ENCODE measurements at regions not wholly inside any gene's neighbourhood (a gene's known extent, or its start where the extent isn't known, plus 50 kb on each side); places are given as distances from the start of the nearest gene placed in this dataset.
"Not testable (repeated sequence)": the region's sequence is repeated elsewhere in the genome, so short reads cannot be mapped to it uniquely, and the experiment has no call there.

DNA sequence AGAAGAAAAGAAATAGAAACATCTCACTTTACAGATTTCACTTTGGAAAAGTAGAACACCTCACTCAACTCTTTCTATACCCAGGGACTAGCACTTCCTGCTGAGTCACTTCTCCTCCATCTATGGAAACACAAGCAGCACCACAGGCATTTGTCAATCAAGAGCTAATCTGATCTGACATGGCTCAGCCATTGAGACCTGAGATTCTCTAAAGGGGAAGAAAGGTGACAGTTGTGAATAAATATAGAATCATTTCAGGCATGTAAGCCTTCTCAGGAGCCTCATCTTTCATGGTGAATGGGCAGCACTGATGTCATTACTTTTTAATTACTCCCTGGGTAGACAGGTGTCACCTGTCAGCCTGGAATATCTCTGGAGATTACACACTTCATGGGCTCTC is 559.8 kb downstream of the HINT1 start:
- DNase-seq (ENCODE audit: low read depth, low spot score): no peak

DNA sequence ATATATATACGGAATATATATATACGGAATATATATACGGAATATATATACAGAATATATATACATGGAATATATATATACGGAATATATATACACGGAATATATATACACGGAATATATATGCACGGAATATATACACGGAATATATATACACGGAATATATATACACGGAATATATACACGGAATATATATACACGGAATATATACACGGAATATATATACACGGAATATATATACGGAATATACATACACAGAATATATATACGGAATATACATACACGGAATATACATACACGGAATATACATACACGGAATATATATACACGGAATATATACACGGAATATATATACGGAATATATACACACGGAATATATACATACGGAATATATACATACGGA is 568.4 kb downstream of the HINT1 start:
- DNase-seq (ENCODE audit: low read depth, low spot score): not testable (repeated sequence)

DNA sequence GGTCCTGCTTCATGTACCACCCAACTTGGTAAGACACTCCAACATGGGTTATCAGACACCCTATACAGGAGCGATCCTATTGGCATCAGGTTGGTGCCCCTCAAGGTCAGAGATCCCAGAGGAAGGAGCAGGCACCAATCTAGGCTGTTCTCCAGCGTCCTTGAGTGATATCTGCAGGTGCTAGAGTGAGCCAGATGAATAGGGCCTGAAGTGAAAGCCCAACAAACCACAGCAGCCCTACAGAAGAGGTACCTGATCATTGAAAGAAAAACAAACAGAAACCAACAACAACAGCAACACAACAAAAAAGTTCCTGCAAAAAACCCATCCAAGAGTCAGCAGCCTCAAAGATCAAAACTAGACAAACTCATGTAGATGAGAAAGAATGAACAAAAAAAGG is 584.8 kb downstream of the HINT1 start:
- no peak for DNase-seq (ENCODE audit: low read depth, low spot score)

DNA sequence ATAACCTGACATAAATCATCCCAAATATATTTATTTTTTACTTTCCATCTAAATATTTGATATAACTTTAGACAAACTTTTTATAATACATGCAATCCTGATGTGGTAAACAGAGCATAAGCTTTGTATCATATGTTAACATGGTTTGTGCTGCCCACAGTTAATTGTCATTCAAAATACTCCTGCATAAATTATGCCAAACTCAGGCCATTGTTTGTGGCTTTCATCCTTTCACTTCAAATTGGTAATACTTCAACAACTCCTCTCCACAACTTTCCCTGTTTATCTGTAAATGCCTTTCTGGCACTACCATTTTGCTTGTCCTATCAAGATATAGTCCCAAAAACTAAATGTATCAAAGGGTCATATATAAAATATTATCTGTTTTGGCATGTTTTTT is 586.7 kb downstream of the HINT1 start:
- no peak for DNase-seq (ENCODE audit: low read depth, low spot score)

DNA sequence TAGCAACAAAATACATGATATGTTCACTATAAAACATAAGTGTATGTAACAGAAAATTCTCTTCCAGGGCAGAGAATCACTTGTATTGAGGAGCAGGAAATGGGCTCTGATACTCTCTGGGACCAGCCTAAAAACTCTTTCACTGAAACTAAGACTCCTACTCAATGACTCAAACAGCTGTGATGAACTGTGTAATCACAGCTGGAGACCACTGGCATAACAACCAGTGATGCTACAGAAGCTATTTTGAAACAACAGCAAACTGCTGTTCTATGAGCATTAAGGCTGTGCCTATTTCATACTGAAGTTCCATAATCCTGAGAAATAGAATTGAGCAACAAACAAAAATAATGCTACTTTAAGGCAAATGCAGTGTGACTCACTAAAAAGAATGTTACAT is 594.0 kb downstream of the HINT1 start:
- no peak for DNase-seq (ENCODE audit: low read depth, low spot score)

DNA sequence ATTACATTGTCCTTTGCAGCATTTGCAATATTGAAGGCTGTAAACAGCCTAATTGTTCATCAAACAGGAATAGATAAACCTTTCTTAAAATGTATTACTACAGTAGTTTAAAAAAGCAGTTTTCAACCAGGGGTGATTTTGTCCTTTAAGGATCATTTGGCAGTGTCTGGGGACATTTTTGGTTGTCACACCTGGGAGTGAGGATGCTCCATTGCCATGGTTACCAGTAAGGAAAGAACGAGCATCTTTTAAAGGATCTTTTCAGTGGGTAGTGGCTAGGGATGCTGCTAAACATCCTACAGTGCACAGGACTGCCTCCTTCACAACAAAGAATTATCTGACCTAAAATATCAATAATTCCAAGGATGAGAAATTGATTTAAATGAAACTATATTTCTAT is 596.3 kb downstream of the HINT1 start:
- DNase-seq (ENCODE audit: low read depth, low spot score): no peak

DNA sequence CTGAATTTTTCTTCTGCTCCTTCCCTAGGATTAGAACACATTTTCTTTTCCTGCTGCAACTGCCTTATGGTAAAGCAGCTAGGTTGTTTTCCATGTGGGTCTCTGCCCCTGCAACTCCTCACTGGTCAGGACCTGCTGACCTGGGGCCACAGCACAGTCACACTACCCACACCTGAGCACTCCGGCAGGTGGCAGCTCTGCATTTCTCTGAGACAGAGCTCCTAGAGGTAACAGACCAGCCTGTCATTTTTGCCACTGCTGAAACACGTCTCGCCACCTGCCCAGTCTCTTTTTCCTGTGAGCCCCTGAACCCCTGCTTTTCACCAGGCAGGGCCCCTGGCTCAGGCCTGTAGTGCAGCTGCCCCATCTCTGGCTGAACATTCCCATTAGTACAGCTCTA is 609.6 kb downstream of the HINT1 start:
- DNase-seq (ENCODE audit: low read depth, low spot score): no peak

DNA sequence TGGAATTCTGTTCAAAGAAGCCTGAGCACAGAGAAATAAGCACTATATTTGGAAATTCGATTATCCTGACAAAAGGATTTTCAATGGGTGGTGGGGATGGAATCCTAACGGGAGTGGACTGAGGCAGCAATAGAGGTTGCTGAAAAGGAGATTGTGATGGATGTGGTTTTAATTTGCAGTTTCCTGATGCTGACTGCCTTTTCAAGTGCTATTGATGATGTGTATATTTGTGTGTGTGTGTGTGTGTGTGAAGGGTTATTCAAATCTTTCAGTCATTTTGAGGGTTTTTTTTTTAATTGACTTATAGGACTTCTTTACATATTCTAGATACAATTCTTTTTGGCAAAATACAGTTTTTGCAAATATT is 614.5 kb downstream of the HINT1 start:
- DNase-seq (ENCODE audit: low read depth, low spot score): no peak

DNA sequence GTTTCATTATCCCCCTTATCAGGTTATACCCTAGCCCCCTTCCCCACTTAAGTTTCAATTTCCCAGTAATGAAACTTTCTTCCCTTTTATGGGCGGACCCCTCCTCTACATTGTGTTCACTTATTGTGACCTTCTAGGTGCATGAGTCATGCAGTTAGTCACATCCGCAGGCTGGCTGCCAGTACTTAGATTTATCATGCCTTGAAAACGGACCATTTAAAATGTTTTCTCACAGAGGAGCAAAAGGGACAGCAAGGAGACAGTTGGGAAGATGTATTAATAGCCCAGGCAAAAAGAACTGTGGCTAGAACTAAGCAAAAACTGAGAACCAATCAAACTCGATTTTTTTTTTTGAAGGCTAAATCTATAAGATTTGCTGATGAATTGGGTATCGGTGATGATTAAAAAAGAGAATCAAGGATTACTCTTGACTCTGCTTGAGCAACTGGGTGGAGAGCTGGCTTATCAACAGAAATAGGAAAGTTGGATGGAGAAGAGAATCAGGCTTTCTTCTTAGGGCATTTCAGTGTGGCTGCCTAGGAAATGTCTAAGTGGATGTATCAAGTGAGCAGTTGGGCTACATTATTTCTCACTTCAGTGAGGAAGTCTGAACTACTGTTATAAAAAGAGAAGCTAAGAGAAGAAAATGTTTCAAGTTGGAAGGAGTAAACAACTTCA is 615.0 kb downstream of the HINT1 start:
- peak; percentile 41 for DNase-seq (ENCODE audit: low read depth, low spot score)

DNA sequence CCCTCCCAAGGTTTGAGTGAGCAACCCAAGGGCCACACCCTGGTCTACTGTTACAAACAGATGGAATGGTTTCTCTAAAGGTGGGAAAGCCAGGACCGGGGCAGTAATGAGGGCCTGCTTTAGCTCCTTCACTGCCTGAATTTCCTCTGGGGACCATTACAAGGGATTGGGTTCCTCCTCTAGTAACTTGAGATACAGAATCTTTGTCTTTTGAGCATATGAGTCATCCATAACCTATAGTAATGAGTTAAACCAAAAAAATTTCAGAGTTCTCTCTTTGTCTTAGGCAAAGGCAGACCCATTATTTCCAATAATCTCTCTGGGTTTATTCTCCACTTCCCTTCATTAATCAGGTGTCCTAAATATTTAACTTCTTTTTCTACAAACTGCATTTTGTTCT is 618.8 kb downstream of the HINT1 start:
- DNase-seq (ENCODE audit: low read depth, low spot score): no peak

DNA sequence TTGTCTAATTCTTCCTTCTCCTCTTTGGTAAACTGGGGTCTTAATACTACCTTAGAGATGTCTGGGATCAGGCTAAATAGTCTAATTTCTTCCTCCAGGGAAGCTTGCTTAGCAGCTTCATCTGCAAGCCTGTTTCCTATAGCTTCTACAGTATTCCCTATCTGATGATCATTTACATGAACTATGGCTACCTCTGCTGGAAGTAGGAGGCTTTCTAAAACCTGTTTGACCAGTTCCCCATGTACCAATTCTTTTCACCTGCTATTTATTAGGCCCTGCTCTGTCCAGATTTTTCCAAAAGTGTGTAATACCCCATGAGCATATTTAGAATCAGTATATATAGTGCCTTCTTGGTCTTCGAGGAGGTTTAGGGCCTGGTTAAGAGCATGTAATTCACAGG is 619.8 kb downstream of the HINT1 start:
- DNase-seq (ENCODE audit: low read depth, low spot score): no peak

DNA sequence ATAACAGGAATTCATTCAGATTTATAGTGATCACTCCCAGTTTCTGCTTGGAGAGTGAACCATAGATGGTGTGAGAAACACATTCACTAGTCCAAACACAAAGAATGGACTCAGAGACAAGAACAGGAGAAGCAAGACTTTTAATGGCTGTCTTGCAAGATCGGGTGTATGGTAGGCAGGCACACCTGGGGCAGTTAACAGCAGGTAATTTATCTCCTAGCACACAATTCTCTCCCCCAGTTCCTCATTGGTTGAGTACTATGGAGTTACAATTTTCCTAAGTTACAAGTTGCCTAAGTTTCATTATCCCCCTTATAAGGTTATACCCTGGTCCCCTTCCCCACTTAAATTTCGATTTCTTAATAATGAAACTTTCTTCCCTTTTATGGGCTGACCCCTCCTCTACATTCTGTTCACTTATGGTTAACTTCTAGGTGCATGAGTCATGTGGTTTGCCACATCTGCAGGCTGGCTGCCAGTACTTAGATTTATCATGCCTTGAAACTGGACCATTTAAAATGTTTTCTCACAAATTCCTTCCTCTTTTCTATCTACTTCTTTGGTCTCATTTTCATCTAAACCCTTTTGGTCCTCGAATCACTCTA is 623.3 kb downstream of the HINT1 start:
- DNase-seq (ENCODE audit: low read depth, low spot score): no peak

DNA sequence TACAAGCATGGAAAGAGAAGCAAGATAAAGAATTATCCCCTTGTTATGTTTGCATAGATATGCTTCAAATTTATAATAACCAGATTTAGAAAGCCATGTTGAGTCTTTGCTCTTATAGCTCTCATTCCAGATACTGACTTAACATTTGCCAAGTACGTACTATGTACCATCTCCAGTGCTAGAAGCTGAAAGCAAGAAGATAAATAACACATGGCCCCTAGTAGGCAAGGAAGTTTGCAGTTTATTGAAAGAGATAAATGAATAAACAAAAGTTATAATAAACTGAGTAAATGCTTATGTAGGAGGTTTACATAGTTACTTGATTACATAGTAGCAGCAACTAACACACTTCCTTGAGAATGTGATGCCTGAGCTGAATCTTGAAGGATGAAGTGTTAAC is 628.4 kb downstream of the HINT1 start:
- no peak for DNase-seq (ENCODE audit: low read depth, low spot score)

DNA sequence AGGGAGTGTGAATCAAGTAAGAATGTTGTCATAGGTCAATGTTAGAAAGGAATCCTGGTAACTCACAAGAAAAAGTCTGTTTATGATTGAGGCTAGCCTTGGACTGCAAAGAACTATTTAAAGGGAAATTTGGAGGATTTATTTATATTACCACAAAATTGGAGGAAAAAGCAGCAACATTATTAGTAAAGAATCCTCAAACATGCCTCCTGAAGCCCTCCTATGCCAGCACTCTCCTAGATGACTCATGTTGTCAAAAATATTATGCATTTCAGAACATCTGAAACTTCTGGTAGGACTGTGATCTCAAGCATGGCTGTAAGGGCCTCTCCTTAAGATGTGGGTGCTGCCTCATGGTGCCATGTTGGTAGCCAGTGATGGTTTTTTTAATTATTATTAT is 628.5 kb downstream of the CHSY3 start:
- no peak for DNase-seq (ENCODE audit: low read depth, low spot score)

DNA sequence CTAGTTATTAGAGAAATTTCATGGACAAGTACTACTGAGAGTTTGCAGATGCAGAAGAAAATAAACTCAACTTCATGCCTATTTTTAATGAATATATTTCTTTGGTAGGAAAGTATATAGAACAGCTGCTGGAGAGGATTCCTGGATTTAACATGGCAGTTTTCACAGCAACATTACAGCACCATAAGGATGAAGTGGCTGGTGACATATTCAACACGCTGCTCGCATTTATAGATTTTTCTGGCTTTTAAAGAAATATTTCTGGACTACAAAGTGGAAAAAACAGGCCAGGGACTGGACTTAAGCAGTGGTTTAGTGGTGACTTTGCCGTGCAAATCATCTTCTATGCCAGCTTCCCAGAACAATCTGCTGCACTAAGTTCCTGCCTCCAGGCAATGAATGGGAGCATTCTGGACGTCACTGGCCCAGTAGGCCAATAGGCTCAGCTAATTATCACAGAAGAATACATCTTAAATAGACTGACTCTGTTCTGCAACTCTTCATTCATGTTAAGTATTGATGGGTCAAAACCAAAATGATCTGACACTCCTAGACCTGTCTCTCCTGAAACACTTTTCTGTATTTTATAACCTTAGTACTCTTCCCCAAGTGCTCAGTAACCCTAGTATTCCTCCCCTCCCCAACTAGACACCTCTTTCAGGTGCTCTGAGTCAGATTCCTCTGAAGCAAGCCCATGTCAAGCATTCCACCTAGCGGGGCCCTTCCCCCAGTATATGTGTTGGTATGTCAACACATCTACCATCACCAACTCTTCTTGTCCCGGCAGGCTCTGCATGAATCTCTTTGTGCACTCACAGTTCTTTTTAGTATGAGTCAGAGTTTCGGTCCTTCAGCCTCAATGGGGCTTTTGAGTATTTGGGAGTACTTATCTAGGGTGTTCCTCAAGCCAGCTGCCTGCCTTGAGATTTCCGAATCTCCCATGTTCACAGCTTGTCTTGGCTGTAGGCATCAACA is 625.5 kb downstream of the CHSY3 start:
- DNase-seq (ENCODE audit: low read depth, low spot score): no peak

DNA sequence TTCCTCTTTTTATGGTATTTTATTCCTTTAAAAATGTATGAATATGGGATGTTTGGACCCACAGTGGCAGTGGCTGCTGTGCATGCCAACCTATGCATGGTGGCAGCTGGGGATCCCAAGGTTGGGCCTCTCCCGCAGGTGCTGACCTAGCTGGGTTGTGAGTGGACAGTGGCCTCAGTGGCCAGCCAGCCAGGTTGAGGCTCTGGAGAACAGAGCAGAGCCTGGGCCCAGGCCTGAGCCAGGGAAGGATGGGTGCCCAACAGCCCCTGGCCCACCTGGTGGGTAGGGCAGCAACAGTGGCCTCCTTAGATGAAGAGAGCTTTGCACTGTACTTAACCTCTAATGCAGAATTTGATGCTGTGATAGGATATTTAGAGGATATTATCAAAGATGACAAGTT is 624.8 kb downstream of the CHSY3 start:
- DNase-seq (ENCODE audit: low read depth, low spot score): no peak

DNA sequence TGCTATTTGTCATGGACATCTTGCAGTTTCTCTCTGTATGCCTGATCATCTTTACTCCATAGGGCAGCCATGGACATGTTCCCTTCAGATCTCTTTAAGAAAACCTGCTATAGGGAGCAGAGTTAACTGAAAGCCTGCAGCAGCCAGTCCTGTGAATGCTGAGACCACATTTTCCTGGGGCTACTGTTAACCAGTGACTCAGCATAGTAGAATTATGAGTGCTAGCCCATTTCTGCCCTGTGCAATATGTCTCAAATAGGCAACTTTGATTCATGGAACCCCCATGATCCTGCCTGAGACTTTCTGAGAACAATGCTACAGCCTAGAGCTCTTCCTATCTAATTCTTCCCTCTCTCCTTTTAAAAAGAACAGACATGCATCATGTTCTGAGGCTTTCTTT is 624.2 kb downstream of the CHSY3 start:
- DNase-seq (ENCODE audit: low read depth, low spot score): no peak

DNA sequence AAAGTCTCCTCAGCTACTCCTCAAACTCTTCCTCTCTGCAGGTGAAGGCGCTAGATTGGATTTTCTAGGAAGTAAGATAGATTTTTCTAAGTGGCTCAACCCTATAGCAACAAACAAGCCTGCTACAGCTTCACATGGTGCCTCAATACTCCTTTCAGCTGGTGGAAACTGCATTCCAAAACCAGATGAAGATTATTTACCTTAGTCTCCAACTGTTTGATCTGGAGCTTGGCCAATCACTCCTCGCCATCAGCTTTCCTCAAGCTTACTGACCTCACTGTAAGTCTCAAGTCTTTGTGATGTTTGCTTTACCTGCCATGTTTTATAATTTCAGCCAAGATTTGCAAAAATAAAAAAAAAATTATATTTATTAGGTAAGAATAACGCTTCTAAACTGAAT is 622.4 kb downstream of the CHSY3 start:
- DNase-seq (ENCODE audit: low read depth, low spot score): no peak

DNA sequence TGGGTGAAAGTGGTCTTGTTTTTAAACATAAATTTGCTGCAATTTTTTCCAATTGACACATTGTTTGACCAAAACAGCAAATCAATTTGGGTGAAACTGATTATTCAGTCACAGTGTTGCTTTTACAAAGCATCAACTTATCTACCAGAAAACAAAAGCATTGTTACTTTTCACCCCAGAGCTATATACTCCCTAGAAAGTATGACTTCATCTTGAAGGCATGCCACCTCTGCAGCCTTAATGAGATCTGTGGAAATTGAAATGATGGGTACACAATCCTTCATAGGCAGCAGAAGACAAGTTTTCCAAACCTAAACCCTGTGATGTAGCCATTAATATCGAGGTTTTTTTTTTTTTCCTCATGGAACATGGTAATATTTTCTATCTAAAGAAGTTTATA is 615.9 kb downstream of the CHSY3 start:
- no peak for DNase-seq (ENCODE audit: low read depth, low spot score)

DNA sequence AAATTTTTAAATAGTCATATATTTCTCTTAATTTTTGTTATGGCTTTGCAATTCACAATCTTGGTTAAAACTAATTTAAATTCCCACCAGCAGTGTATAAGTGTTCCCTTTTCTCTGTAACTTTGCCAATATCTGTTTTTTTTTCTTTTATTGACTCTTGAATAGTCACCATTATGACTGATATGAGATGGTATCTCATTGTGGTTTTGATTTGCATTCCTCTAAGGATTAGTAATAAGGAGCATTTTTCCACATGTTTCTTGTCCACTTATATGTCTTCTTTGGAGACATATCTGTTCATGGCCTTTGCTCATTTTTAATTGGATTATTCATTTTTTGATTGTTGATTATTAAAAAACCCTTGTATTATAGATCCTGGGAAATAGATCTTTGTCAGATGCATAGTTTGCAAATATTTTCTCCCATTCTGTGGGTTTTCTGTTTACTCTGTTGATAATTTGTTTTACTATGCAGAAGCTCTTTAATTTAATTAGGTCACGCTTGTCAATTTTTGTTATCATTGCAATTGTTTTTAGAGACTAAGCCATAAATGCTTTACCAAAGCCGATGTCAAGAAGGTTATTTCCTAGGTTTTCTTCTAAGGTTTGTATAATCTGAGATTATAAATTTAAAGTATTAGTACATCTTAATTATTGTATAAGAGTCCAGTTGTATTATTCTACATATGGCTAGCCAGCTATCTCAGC is 610.9 kb downstream of the CHSY3 start:
- no peak for DNase-seq (ENCODE audit: low read depth, low spot score)

DNA sequence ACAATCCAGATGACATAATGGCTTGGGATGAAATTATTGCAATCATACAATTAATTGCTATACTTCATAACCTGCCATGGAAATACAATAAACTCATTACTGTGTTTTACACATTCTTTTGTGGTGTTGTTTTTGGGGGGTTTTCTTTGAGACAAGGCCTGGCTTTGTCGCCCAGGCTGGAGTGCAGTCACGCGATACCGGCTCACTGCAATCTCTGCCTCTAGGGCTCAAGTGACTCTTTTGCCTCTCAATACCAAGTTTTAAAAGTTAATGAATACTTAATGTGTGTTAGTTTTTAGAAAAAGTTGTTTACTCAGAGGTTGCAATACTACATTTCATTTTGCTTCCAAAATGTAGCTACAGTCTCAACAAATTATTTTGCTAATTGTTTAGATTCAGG is 598.4 kb downstream of the CHSY3 start:
- no peak for DNase-seq (ENCODE audit: low read depth, low spot score)

Data from pulmonary artery endothelial cell (primary cell).